PC-3 (cell line): ENCODE measurements at regions not wholly inside any gene's neighbourhood (a gene's known extent, or its start where the extent isn't known, plus 50 kb on each side); places are given as distances from the start of the nearest gene placed in this dataset.

ENCODE experiments used
- ATAC-seq: fragments of 200-7000 bp; cut with Tn5 transposase; 2 replicates; pipeline ENCODE4 v1.9.1; 2020; ENCODE audit warnings: mild to moderate bottlenecking, moderate library complexity
- BruUV-seq: library from RNA; stranded (reverse); fragments of 400-500 nt; replicated peaks from 2 replicates; lab custom pipeline; 2021; lab: Mats Ljungman, UMichigan
- CTCF ChIA-PET: fragments of 300-600 bp; sonication (Branson Sonifier 250); formaldehyde crosslinking; loops from one replicate; lab custom pipeline; 2022; ENCODE audit warnings: antibody characterized with exemption; lab: Charles Lee
- POLR2A ChIA-PET: fragments of 300-600 bp; sonication (Branson Sonifier 250); formaldehyde crosslinking; loops from one replicate; lab custom pipeline; 2022; ENCODE audit warnings: antibody characterized with exemption; ENCODE audit not compliant: unreplicated experiment; lab: Charles Lee
- DNase-seq: peaks from one replicate; pipeline ENCODE4 v3.0.0-alpha.2; 2015
- H2AFZ ChIP-seq: fragments of 300-600 bp; sonication (generic); 2 replicates; pipeline ENCODE4 v1.6.0; 2016; ENCODE audit warnings: antibody characterized with exemption, low read length
- H3F3A ChIP-seq: fragments of 300-600 bp; sonication (generic); one replicate; pipeline ENCODE4 v1.6.0; 2017; ENCODE audit warnings: antibody characterized with exemption, low read length, control low read depth, mild to moderate bottlenecking; ENCODE audit not compliant: unreplicated experiment
- H3K27ac ChIP-seq: fragments of 300-600 bp; sonication (generic); 2 replicates; pipeline ENCODE4 v1.5.1; 2016; ENCODE audit warnings: mild to moderate bottlenecking, low read length
- H3K27me3 ChIP-seq: fragments of 300-600 bp; sonication (generic); 2 replicates; pipeline ENCODE4 v1.6.1; 2016; ENCODE audit warnings: low read length, mixed read lengths
- H3K36me3 ChIP-seq: fragments of 300-600 bp; sonication (generic); 2 replicates; pipeline ENCODE4 v1.6.1; 2016; ENCODE audit warnings: low read depth, mixed run types, low read length, mixed read lengths
- H3K4me1 ChIP-seq: fragments of 300-600 bp; sonication (generic); 2 replicates; pipeline ENCODE4 v1.5.1; 2016; ENCODE audit warnings: low read length; ENCODE audit not compliant: insufficient read depth
- H3K4me2 ChIP-seq: fragments of 300-600 bp; sonication (generic); 2 replicates; pipeline ENCODE4 v1.6.0; 2016; ENCODE audit warnings: low read length
- H3K4me3 ChIP-seq: fragments of 300-600 bp; sonication (generic); 2 replicates; pipeline ENCODE4 v1.5.1; 2016; ENCODE audit warnings: mild to moderate bottlenecking, low read length, mixed read lengths
- H3K79me2 ChIP-seq: fragments of 300-600 bp; sonication (generic); 2 replicates; pipeline ENCODE4 v1.6.1; 2017; ENCODE audit warnings: low read length, mixed read lengths
- H3K9ac ChIP-seq: fragments of 300-600 bp; sonication (generic); 2 replicates; pipeline ENCODE4 v1.6.0; 2016; ENCODE audit warnings: mild to moderate bottlenecking, low read length
- H3K9me2 ChIP-seq: fragments of 300-600 bp; sonication (generic); replicated peaks from 2 replicates; pipeline ENCODE4 v1.6.1; 2016; ENCODE audit warnings: mixed run types, low read length, mixed read lengths
- H3K9me3 ChIP-seq: fragments of 300-600 bp; sonication (generic); 2 replicates; pipeline ENCODE4 v1.6.1; 2016; ENCODE audit warnings: low read length, mixed read lengths
- H4K20me1 ChIP-seq: fragments of 300-600 bp; sonication (generic); 2 replicates; pipeline ENCODE4 v1.6.1; 2016; ENCODE audit warnings: low read length, mixed read lengths
- CTCF ChIP-seq: fragments of 300-600 bp; sonication (generic); conservative IDR thresholded peaks from 2 replicates; pipeline ENCODE4 v1.5.1; 2017; ENCODE audit warnings: antibody characterized with exemption, low read depth, mild to moderate bottlenecking, low read length
- EZH2 ChIP-seq: fragments of 300-600 bp; sonication (generic); IDR thresholded peaks from one replicate; pipeline ENCODE4 v1.6.1; 2017; ENCODE audit warnings: antibody characterized with exemption, mild to moderate bottlenecking, low read length; ENCODE audit not compliant: unreplicated experiment
- EZH2phosphoT487 ChIP-seq: fragments of 300-600 bp; sonication (generic); IDR thresholded peaks from 2 replicates; pipeline ENCODE4 v1.6.1; 2018; ENCODE audit warnings: mild to moderate bottlenecking, antibody characterized with exemption, low read length, borderline replicate concordance
- intact Hi-C: fragments of 100-400 bp; cut with micrococcal nuclease; formaldehyde crosslinking; loops from 2 replicates; pipeline ENCODE4 v1.9.0; 2023

- no peaks in the 10 kb centered on the region for H3K79me2 ChIP-seq
- no peak overlapping the region for H3K4me2 ChIP-seq
- no peaks in the 10 kb centered on the region for H3K36me3 ChIP-seq
- no peak overlapping the region for H3K9ac ChIP-seq
- CTCF ChIA-PET, result no interaction called here
- H4K20me1 ChIP-seq, result no peaks in the 10 kb centered on the region
- H3K27ac ChIP-seq, result no peak overlapping the region
- H3K4me3 ChIP-seq, result no peak overlapping the region
- POLR2A ChIA-PET, result no interaction called here
- no peaks in the 10 kb centered on the region for H3F3A ChIP-seq
- no peaks in the 10 kb centered on the region for H3K27me3 ChIP-seq
- no peak overlapping the region for H2AFZ ChIP-seq
- no peak for ATAC-seq
- intact Hi-C loops, result no loop called here
- H3K9me2 ChIP-seq, result no peaks in the 10 kb centered on the region
- H3K9me3 ChIP-seq, result no peaks in the 10 kb centered on the region
- BruUV-seq, result no TSS peak
- no peaks in the 10 kb centered on the region for H3K4me1 ChIP-seq
- no peak for DNase-seq
- TF ChIP-seq CTCF, result no peak
- no peak for TF ChIP-seq EZH2
- no peak for TF ChIP-seq EZH2phosphoT487
Measured at GRCh38 chr2:49426996-49427395, 272.7 kb upstream of the FSHR start.

GRCh38 chr2:49416252-49416651, 261.9 kb upstream of the FSHR start:
- Histone ChIP-seq H4K20me1 (no peaks in the 10 kb centered on the region), H3F3A (no peaks in the 10 kb centered on the region), H3K4me3 (no peak overlapping the region), H3K79me2 (no peaks in the 10 kb centered on the region), H3K9me3 (peaks cover 11% of the 10 kb centered on the region; the same call in 1 of the 2 replicates), H3K36me3 (no peaks in the 10 kb centered on the region), H3K4me1 (no peaks in the 10 kb centered on the region), H2AFZ (no peak overlapping the region), H3K27me3 (no peaks in the 10 kb centered on the region), H3K27ac (no peak overlapping the region), H3K9ac (no peak overlapping the region), H3K9me2 (no peaks in the 10 kb centered on the region), H3K4me2 (no peak overlapping the region)
- DNase-seq, result no peak
- TF ChIP-seq EZH2 (no peak), EZH2phosphoT487 (no peak), CTCF (no peak)
- ChIA-PET POLR2A (no interaction called here), CTCF (no interaction called here)
- intact Hi-C loops, result no loop called here
- BruUV-seq, result no TSS peak
- no peak for ATAC-seq

- H3K9me3 ChIP-seq, result 0 out of 2 replicates have a peak, but pooled peaks cover 5% of the 10 kb centered on the region
- H3K4me2 ChIP-seq, result no peak overlapping the region
- no peaks in the 10 kb centered on the region for H3K79me2 ChIP-seq
- H3K4me3 ChIP-seq, result no peak overlapping the region
- no peak overlapping the region for H3K27ac ChIP-seq
- no peaks in the 10 kb centered on the region for H3K36me3 ChIP-seq
- ATAC-seq, result no peak
- H3F3A ChIP-seq, result no peaks in the 10 kb centered on the region
- DNase-seq, result no peak
- H2AFZ ChIP-seq, result no peak overlapping the region
- ChIA-PET POLR2A (no interaction called here), CTCF (no interaction called here)
- TF ChIP-seq EZH2phosphoT487 (no peak), CTCF (no peak), EZH2 (no peak)
- H3K9me2 ChIP-seq, result no peaks in the 10 kb centered on the region
- H3K9ac ChIP-seq, result no peak overlapping the region
- BruUV-seq, result no TSS peak
- H4K20me1 ChIP-seq, result no peaks in the 10 kb centered on the region
- intact Hi-C loops, result no loop called here
- H3K4me1 ChIP-seq, result no peaks in the 10 kb centered on the region
- no peaks in the 10 kb centered on the region for H3K27me3 ChIP-seq
Measured at GRCh38 chr2:49404108-49404507, 249.8 kb upstream of the FSHR start.
